MM.1S (cell line): ENCODE measurements at regions not wholly inside any gene's neighbourhood (a gene's known extent, or its start where the extent isn't known, plus 50 kb on each side); places are given as distances from the start of the nearest gene placed in this dataset.

Experiments used
- DNase-seq: peaks from one replicate; pipeline ENCODE4 v3.0.0-alpha.2; 2015
- H2AFZ ChIP-seq: fragments of 300-600 bp; sonication (generic); 2 replicates; pipeline ENCODE4 v1.6.0; 2016; ENCODE audit warnings: antibody characterized with exemption, low read length
- H3F3A ChIP-seq: fragments of 300-600 bp; sonication (generic); 2 replicates; pipeline ENCODE4 v1.6.1; 2016; ENCODE audit warnings: mild to moderate bottlenecking, antibody characterized with exemption, low read length, moderate library complexity, mixed read lengths; ENCODE audit not compliant: insufficient read depth
- H3K27ac ChIP-seq: fragments of 300-600 bp; sonication (generic); 2 replicates; pipeline ENCODE4 v1.5.1; 2016; ENCODE audit warnings: mild to moderate bottlenecking, low read length
- H3K27me3 ChIP-seq: fragments of 300-600 bp; sonication (generic); replicated peaks from 2 replicates; pipeline ENCODE4 v1.6.0; 2016; ENCODE audit warnings: low read length; ENCODE audit not compliant: insufficient read depth
- H3K36me3 ChIP-seq: fragments of 300-600 bp; sonication (generic); replicated peaks from 2 replicates; pipeline ENCODE4 v1.6.1; 2016; ENCODE audit warnings: mild to moderate bottlenecking, low read length, mixed read lengths; ENCODE audit not compliant: insufficient read depth
- H3K4me1 ChIP-seq: fragments of 300-600 bp; sonication (generic); 2 replicates; pipeline ENCODE4 v1.6.1; 2016; ENCODE audit warnings: low read length, mixed read lengths
- H3K4me2 ChIP-seq: fragments of 300-600 bp; sonication (generic); 2 replicates; pipeline ENCODE4 v1.6.0; 2016; ENCODE audit warnings: low read depth, low read length
- H3K4me3 ChIP-seq: fragments of 300-600 bp; sonication (generic); 2 replicates; pipeline ENCODE4 v1.5.1; 2016; ENCODE audit warnings: low read length, mixed read lengths
- H3K79me2 ChIP-seq: fragments of 300-600 bp; sonication (generic); 2 replicates; pipeline ENCODE4 v1.6.1; 2016; ENCODE audit warnings: mixed run types, low read length, mixed read lengths
- H3K9ac ChIP-seq: fragments of 300-600 bp; sonication (generic); 2 replicates; pipeline ENCODE4 v1.6.1; 2016; ENCODE audit warnings: low read length, mixed read lengths
- H3K9me2 ChIP-seq: fragments of 300-600 bp; sonication (generic); replicated peaks from 2 replicates; pipeline ENCODE4 v1.6.1; 2016; ENCODE audit warnings: mild to moderate bottlenecking, low read length, mixed read lengths; ENCODE audit not compliant: insufficient read depth
- H3K9me3 ChIP-seq: fragments of 300-600 bp; sonication (generic); replicated peaks from 2 replicates; pipeline ENCODE4 v1.6.1; 2016; ENCODE audit warnings: mild to moderate bottlenecking, low read length, mixed read lengths; ENCODE audit not compliant: insufficient read depth
- H4K20me1 ChIP-seq: fragments of 300-600 bp; sonication (generic); 2 replicates; pipeline ENCODE4 v1.6.1; 2016; ENCODE audit warnings: mild to moderate bottlenecking, low read length, moderate library complexity, mixed read lengths; ENCODE audit not compliant: insufficient read depth
- EZH2 ChIP-seq: fragments of 300-600 bp; sonication (generic); optimal IDR thresholded peaks from 2 replicates; pipeline ENCODE3; 2017; ENCODE audit warnings: low read depth, mild to moderate bottlenecking, antibody characterized with exemption, low read length, mixed read lengths
- EZH2phosphoT487 ChIP-seq: fragments of 300-600 bp; sonication (generic); IDR thresholded peaks from 2 replicates; pipeline ENCODE4 v1.6.1; 2018; ENCODE audit warnings: antibody characterized with exemption, low read length
- TF ChIP-seq, protein P1 (sequence below): fragments of 300-600 bp; sonication (generic); IDR thresholded peaks from 2 replicates; pipeline ENCODE4 v1.5.1; 2016; ENCODE audit warnings: antibody characterized with exemption, low read length, mixed read lengths

DNA sequence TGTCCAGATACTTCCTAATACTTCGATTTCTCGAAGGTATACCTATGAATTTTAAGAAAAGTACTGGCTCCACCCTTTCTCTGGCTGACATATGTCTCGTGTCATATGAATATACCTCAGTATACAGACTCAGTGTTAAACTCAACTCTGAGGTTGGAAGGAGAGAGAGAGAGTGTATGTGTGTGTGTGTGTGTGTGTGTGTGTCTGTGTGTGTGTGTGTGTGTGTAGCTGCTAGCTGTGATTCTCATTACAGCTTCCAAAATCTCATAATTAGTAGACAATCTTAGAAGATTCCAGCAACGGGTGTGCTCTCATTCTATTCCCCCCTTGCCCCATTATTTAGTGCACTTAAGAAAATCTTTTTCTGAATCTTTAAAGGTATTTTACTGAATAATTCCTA, 380.3 kb upstream of the B3GALT2 start:
- no peaks in the 10 kb centered on the region for H3K79me2 ChIP-seq
- no peak overlapping the region for H3K9ac ChIP-seq
- H3K9me2 ChIP-seq, result no peaks in the 10 kb centered on the region
- H3K4me2 ChIP-seq, result no peak overlapping the region
- H4K20me1 ChIP-seq, result no peaks in the 10 kb centered on the region
- H3F3A ChIP-seq, result no peaks in the 10 kb centered on the region
- H3K9me3 ChIP-seq, result no peaks in the 10 kb centered on the region
- no peak overlapping the region for H3K27ac ChIP-seq
- no peaks in the 10 kb centered on the region for H3K36me3 ChIP-seq
- no peak for TF ChIP-seq EZH2phosphoT487
- TF ChIP-seq EZH2, result no peak
- TF ChIP-seq, protein P1, sequence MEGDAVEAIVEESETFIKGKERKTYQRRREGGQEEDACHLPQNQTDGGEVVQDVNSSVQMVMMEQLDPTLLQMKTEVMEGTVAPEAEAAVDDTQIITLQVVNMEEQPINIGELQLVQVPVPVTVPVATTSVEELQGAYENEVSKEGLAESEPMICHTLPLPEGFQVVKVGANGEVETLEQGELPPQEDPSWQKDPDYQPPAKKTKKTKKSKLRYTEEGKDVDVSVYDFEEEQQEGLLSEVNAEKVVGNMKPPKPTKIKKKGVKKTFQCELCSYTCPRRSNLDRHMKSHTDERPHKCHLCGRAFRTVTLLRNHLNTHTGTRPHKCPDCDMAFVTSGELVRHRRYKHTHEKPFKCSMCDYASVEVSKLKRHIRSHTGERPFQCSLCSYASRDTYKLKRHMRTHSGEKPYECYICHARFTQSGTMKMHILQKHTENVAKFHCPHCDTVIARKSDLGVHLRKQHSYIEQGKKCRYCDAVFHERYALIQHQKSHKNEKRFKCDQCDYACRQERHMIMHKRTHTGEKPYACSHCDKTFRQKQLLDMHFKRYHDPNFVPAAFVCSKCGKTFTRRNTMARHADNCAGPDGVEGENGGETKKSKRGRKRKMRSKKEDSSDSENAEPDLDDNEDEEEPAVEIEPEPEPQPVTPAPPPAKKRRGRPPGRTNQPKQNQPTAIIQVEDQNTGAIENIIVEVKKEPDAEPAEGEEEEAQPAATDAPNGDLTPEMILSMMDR, result no peak
- DNase-seq, result no peak
- H3K27me3 ChIP-seq, result no peaks in the 10 kb centered on the region
- peaks cover 7% of the 10 kb centered on the region; the same call in 1 of the 2 replicates for H3K4me1 ChIP-seq
- H3K4me3 ChIP-seq, result no peak overlapping the region
- no peak overlapping the region for H2AFZ ChIP-seq

DNA sequence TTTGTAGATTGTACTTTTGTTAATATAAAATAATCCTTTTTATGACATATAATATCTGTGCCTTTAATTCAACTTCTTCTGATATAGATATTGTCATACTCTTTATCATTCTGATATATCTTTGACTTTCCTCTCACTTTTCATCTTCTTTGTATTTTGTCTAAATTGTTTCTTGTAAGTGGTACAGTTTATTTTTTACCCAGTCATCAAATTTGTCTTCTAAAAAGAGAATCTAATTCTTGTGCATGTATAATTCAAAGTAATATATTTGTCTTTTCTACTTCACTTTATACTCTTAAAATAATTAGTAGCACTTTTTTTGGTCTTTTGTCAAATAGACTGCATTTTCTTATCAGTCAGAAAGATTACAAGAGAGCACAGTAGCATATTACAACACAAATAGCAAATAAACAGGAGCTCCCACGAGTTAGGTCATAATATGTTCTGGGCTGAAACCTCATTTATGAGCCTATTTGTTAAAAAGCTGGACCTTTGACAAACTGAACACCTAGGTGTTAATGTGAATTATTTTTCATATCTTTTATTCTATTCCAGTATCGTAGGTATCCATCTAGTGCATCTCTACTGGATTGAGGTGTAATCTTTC, 379.7 kb upstream of the B3GALT2 start:
- H3K9me2 ChIP-seq, result no peaks in the 10 kb centered on the region
- H3K9ac ChIP-seq, result no peak overlapping the region
- DNase-seq, result no peak
- no peaks in the 10 kb centered on the region for H3K79me2 ChIP-seq
- no peak overlapping the region for H3K4me2 ChIP-seq
- no peaks in the 10 kb centered on the region for H3F3A ChIP-seq
- TF ChIP-seq EZH2 (no peak), EZH2phosphoT487 (no peak)
- TF ChIP-seq, protein P1, result no peak
- H2AFZ ChIP-seq, result no peak overlapping the region
- H3K27me3 ChIP-seq, result no peaks in the 10 kb centered on the region
- H3K36me3 ChIP-seq, result no peaks in the 10 kb centered on the region
- H3K9me3 ChIP-seq, result no peaks in the 10 kb centered on the region
- H3K27ac ChIP-seq, result no peak overlapping the region
- H3K4me3 ChIP-seq, result no peak overlapping the region
- no peaks in the 10 kb centered on the region for H4K20me1 ChIP-seq
- H3K4me1 ChIP-seq, result peaks cover 7% of the 10 kb centered on the region; the same call in 1 of the 2 replicates

DNA sequence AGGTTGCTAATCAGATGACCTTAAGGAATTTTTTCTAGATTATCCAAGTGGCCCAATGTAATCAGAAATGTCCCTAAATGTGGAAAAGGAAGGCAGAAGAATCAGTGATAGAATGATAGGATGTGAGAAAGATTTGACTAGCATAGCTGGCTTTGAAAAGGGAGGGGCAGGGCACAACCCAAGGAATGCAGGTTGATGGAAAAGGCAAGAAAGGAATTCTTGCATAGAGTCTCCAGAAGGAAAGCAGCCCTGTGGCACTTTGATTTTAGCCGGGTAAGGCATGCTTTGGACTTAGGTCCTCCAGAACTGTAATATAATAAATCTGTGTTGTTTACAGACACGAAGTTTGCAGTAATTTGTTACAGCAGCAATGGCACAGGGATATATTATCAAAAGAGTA, 375.7 kb upstream of the B3GALT2 start:
- Histone ChIP-seq H3K9me3 (no peaks in the 10 kb centered on the region), H4K20me1 (no peaks in the 10 kb centered on the region), H3K36me3 (no peaks in the 10 kb centered on the region), H3K4me2 (no peak overlapping the region), H3K4me1 (no peaks in the 10 kb centered on the region), H3K79me2 (no peaks in the 10 kb centered on the region), H3K27ac (no peak overlapping the region), H2AFZ (no peak overlapping the region), H3K4me3 (no peak overlapping the region), H3K27me3 (no peaks in the 10 kb centered on the region), H3K9me2 (no peaks in the 10 kb centered on the region), H3K9ac (no peak overlapping the region), H3F3A (no peaks in the 10 kb centered on the region)
- TF ChIP-seq, protein P1, result no peak
- no peak for TF ChIP-seq EZH2
- no peak for TF ChIP-seq EZH2phosphoT487
- DNase-seq, result no peak
